SK-N-SH treated with all-trans-retinoic acid at 6 μM for 48 hours (cell line): ENCODE measurements at regions not wholly inside any gene's neighbourhood (a gene's known extent, or its start where the extent isn't known, plus 50 kb on each side); places are given as distances from the start of the nearest gene placed in this dataset.

Source experiments
- ATAC-seq: fragments of 200-7000 bp; cut with Tn5 transposase; 3 replicates; pipeline ENCODE4 v1.9.1; 2020; ENCODE audit warnings: mild to moderate bottlenecking, moderate library complexity
- ARNTL ChIP-seq: fragments of 450-650 bp; formaldehyde crosslinking; IDR thresholded peaks from 2 replicates; pipeline ENCODE4 v1.5.0; 2020; ENCODE audit warnings: low read depth, mild to moderate bottlenecking, moderate library complexity, borderline replicate concordance
- BACH2 ChIP-seq: fragments of 250-450 bp; sonication (Bioruptor Pico); IDR thresholded peaks from 2 replicates; pipeline ENCODE4 v1.9.0; 2021; ENCODE audit warnings: mild to moderate bottlenecking, borderline replicate concordance
- ESRRG ChIP-seq: fragments of 250-450 bp; sonication (Bioruptor Pico); IDR thresholded peaks from 2 replicates; pipeline ENCODE4 v1.6.1; 2021; ENCODE audit warnings: mild to moderate bottlenecking
- GLIS3 ChIP-seq: fragments of 250-450 bp; sonication (Bioruptor Pico); IDR thresholded peaks from 2 replicates; pipeline ENCODE4 v1.5.0; 2020; ENCODE audit warnings: mild to moderate bottlenecking, moderate library complexity
- ISL1 ChIP-seq: fragments of 250-450 bp; sonication (Bioruptor Pico); IDR thresholded peaks from 2 replicates; pipeline ENCODE4 v2.1.2; 2022; ENCODE audit warnings: mild to moderate bottlenecking, moderate library complexity
- PPARA ChIP-seq: fragments of 250-450 bp; sonication (Bioruptor Pico); IDR thresholded peaks from 2 replicates; pipeline ENCODE4 v1.5.0; 2020; ENCODE audit warnings: mild to moderate bottlenecking, borderline replicate concordance
- RARB ChIP-seq: fragments of 250-450 bp; sonication (Bioruptor Pico); IDR thresholded peaks from 2 replicates; pipeline ENCODE4 v1.8.0; 2021; ENCODE audit warnings: mild to moderate bottlenecking, moderate library complexity
- SNAI2 ChIP-seq: fragments of 250-450 bp; sonication (Bioruptor Pico); IDR thresholded peaks from 2 replicates; pipeline ENCODE4 v1.5.0; 2020; ENCODE audit warnings: mild to moderate bottlenecking, moderate library complexity
- TCF4 ChIP-seq: fragments of 250-450 bp; sonication (Bioruptor Pico); IDR thresholded peaks from 2 replicates; pipeline ENCODE4 v1.8.0; 2021; ENCODE audit warnings: mild to moderate bottlenecking, moderate library complexity, borderline replicate concordance
- TOX ChIP-seq: fragments of 250-450 bp; sonication (Bioruptor Pico); IDR thresholded peaks from 2 replicates; pipeline ENCODE4 v1.8.0; 2021; ENCODE audit warnings: mild to moderate bottlenecking, moderate library complexity, borderline replicate concordance
- ZC3H10 ChIP-seq: fragments of 250-450 bp; sonication (Bioruptor Pico); IDR thresholded peaks from 2 replicates; pipeline ENCODE4 v1.5.1; 2021; ENCODE audit warnings: mild to moderate bottlenecking, moderate library complexity
- ZFP3 ChIP-seq: fragments of 250-450 bp; sonication (Bioruptor Pico); IDR thresholded peaks from 2 replicates; pipeline ENCODE4 v1.5.0; 2020; ENCODE audit warnings: mild to moderate bottlenecking, moderate library complexity
- ZFP30 ChIP-seq: fragments of 450-650 bp; formaldehyde crosslinking; IDR thresholded peaks from 2 replicates; pipeline ENCODE4 v1.5.0; 2022; ENCODE audit warnings: mild to moderate bottlenecking, moderate library complexity
- ZNF70 ChIP-seq: fragments of 450-650 bp; formaldehyde crosslinking; IDR thresholded peaks from 2 replicates; pipeline ENCODE4 v1.5.0; 2020; ENCODE audit warnings: mild to moderate bottlenecking, moderate library complexity
- ZNF8 ChIP-seq: fragments of 450-650 bp; formaldehyde crosslinking; IDR thresholded peaks from 2 replicates; pipeline ENCODE4 v1.5.0; 2020; ENCODE audit warnings: mild to moderate bottlenecking, moderate library complexity
- TF ChIP-seq, protein P1 (sequence below): fragments of 250-450 bp; sonication (Bioruptor Pico); IDR thresholded peaks from 2 replicates; pipeline ENCODE4 v1.5.1; 2020; ENCODE audit warnings: low read depth, mild to moderate bottlenecking, moderate library complexity
- TF ChIP-seq, protein P2 (sequence below): fragments of 250-450 bp; sonication (Bioruptor Pico); IDR thresholded peaks from 2 replicates; pipeline ENCODE4 v1.5.0; 2020; ENCODE audit warnings: mild to moderate bottlenecking, moderate library complexity
- TF ChIP-seq, protein P3 (sequence below): fragments of 250-450 bp; sonication (Bioruptor Pico); IDR thresholded peaks from 2 replicates; pipeline ENCODE4 v1.8.0; 2021; ENCODE audit warnings: low read depth, mild to moderate bottlenecking, moderate library complexity, borderline replicate concordance
- TF ChIP-seq, protein P4 (sequence below): fragments of 250-450 bp; sonication (Bioruptor Pico); IDR thresholded peaks from 2 replicates; pipeline ENCODE4 v1.5.1; 2021; ENCODE audit warnings: mild to moderate bottlenecking, moderate library complexity

DNA sequence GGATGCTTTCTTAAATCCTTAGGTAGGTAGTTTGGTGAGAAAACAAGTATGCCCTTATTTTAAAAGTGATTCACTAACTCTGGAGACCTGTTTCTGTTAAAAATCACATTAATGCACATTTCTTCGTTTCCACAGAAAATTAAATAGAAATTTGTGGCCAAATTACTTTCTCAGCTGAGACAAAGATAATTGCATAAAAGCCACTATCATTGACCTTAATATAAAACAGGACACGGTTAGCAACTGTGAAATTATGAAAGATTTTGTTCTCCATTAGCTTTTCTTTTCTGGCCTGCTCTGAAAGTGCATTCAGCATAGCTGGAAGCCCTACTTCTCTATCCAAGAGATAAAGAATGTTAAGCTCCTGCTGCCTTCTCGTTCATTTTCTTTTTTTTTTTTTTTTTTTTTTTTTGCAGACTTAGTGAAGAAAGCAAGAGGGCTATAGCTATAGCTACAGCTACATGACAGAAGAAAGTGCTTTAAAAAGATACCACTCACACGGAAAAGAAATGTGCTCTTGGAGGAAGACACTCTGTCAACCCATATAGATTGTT, 576.9 kb downstream of the OTOL1 start:
- TF ChIP-seq TCF4 (CRISPR knock-in tag) (peak; percentile 69), ZFP30 (CRISPR knock-in tag) (no peak), ZNF70 (CRISPR knock-in tag) (no peak), TOX (CRISPR knock-in tag) (no peak), ZFP3 (CRISPR knock-in tag) (no peak), ISL1 (peak; percentile 62), GLIS3 (CRISPR knock-in tag) (no peak)
- TF ChIP-seq, protein P1, sequence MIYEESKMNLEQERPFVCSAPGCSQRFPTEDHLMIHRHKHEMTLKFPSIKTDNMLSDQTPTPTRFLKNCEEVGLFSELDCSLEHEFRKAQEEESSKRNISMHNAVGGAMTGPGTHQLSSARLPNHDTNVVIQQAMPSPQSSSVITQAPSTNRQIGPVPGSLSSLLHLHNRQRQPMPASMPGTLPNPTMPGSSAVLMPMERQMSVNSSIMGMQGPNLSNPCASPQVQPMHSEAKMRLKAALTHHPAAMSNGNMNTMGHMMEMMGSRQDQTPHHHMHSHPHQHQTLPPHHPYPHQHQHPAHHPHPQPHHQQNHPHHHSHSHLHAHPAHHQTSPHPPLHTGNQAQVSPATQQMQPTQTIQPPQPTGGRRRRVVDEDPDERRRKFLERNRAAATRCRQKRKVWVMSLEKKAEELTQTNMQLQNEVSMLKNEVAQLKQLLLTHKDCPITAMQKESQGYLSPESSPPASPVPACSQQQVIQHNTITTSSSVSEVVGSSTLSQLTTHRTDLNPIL, result no peak
- TF ChIP-seq, protein P2, sequence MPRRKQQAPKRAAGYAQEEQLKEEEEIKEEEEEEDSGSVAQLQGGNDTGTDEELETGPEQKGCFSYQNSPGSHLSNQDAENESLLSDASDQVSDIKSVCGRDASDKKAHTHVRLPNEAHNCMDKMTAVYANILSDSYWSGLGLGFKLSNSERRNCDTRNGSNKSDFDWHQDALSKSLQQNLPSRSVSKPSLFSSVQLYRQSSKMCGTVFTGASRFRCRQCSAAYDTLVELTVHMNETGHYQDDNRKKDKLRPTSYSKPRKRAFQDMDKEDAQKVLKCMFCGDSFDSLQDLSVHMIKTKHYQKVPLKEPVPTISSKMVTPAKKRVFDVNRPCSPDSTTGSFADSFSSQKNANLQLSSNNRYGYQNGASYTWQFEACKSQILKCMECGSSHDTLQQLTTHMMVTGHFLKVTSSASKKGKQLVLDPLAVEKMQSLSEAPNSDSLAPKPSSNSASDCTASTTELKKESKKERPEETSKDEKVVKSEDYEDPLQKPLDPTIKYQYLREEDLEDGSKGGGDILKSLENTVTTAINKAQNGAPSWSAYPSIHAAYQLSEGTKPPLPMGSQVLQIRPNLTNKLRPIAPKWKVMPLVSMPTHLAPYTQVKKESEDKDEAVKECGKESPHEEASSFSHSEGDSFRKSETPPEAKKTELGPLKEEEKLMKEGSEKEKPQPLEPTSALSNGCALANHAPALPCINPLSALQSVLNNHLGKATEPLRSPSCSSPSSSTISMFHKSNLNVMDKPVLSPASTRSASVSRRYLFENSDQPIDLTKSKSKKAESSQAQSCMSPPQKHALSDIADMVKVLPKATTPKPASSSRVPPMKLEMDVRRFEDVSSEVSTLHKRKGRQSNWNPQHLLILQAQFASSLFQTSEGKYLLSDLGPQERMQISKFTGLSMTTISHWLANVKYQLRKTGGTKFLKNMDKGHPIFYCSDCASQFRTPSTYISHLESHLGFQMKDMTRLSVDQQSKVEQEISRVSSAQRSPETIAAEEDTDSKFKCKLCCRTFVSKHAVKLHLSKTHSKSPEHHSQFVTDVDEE (CRISPR knock-in tag), result 0 out of 2 replicates have a peak, but pooled peaks have one; percentile 24
- no peak for ATAC-seq

DNA sequence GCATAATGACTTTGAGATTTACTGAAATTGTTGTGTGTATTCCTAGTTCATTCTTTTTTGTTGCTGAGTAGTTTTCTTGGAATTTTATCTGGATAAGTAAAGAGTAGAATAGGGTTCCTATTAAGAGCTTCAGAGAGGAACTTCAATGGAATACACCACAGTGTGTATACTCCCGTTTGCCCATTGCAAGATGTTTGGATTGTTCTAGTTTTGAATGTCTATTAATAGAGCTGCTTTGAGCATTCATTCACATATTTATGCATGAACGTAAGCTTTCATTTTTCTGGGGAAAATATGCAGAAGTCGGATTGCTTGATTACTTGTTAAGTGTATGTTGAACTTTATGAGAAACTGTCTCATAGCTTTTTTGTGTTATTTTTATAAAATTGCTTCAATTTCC, 580.5 kb downstream of the OTOL1 start:
- TF ChIP-seq ISL1 (no peak), BACH2 (no peak), ZFP3 (CRISPR knock-in tag) (no peak), ZFP30 (CRISPR knock-in tag) (no peak), ARNTL (CRISPR knock-in tag) (no peak), ZC3H10 (no peak), PPARA (CRISPR knock-in tag) (no peak), TCF4 (CRISPR knock-in tag) (no peak), ZNF70 (CRISPR knock-in tag) (no peak), TOX (CRISPR knock-in tag) (no peak), SNAI2 (no peak), ESRRG (CRISPR knock-in tag) (no peak), ZNF8 (no peak)
- TF ChIP-seq, protein P2 (CRISPR knock-in tag), result no peak
- TF ChIP-seq, protein P3, sequence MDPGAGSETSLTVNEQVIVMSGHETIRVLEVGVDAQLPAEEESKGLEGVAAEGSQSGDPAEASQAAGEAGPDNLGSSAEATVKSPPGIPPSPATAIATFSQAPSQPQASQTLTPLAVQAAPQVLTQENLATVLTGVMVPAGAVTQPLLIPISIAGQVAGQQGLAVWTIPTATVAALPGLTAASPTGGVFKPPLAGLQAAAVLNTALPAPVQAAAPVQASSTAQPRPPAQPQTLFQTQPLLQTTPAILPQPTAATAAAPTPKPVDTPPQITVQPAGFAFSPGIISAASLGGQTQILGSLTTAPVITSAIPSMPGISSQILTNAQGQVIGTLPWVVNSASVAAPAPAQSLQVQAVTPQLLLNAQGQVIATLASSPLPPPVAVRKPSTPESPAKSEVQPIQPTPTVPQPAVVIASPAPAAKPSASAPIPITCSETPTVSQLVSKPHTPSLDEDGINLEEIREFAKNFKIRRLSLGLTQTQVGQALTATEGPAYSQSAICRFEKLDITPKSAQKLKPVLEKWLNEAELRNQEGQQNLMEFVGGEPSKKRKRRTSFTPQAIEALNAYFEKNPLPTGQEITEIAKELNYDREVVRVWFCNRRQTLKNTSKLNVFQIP (CRISPR knock-in tag), result no peak
- TF ChIP-seq, protein P1, result no peak
- TF ChIP-seq, protein P4, sequence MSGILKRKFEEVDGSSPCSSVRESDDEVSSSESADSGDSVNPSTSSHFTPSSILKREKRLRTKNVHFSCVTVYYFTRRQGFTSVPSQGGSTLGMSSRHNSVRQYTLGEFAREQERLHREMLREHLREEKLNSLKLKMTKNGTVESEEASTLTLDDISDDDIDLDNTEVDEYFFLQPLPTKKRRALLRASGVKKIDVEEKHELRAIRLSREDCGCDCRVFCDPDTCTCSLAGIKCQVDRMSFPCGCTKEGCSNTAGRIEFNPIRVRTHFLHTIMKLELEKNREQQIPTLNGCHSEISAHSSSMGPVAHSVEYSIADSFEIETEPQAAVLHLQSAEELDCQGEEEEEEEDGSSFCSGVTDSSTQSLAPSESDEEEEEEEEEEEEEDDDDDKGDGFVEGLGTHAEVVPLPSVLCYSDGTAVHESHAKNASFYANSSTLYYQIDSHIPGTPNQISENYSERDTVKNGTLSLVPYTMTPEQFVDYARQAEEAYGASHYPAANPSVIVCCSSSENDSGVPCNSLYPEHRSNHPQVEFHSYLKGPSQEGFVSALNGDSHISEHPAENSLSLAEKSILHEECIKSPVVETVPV (CRISPR knock-in tag), result no peak
- TF ChIP-seq, all 23 proteins: peak for 0
- ATAC-seq, result no peak

DNA sequence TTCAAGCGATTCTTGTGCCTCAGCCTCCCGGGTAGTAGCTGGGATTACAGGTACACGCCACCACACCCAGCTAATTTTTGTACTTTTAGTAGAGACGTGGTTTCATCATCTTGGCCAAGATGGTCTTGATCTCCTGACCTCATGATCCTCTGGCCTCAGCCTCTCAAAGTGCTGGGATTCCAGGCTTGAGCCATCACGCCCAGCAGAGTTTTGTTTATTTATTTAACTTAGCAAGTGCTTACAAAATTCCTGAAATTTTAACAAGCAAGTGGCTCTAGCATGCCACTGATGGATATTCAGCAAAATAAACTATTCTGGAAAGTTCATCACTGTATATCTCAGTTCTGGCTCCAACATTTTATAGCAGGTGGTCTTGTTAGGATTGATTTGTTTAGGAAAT, 585.9 kb downstream of the OTOL1 start:
- no peak for ATAC-seq
- TF ChIP-seq RARB (CRISPR knock-in tag), result no peak
- no peak for TF ChIP-seq ZFP3 (CRISPR knock-in tag)
- TF ChIP-seq PPARA (CRISPR knock-in tag), result no peak
- TF ChIP-seq, protein P1, result no peak
- TF ChIP-seq ARNTL (CRISPR knock-in tag), result no peak
- no peak for TF ChIP-seq BACH2
- TF ChIP-seq, protein P2 (CRISPR knock-in tag), result no peak
- TF ChIP-seq ZC3H10, result no peak
- TF ChIP-seq ZNF8, result no peak
